ENCODE measurements at regions not wholly inside any gene's neighbourhood (a gene's known extent, or its start where the extent isn't known, plus 50 kb on each side); places are given as distances from the start of the nearest gene placed in this dataset.
"Not testable (repeated sequence)": the region's sequence is repeated elsewhere in the genome, so short reads cannot be mapped to it uniquely, and the experiment has no call there.

DNA sequence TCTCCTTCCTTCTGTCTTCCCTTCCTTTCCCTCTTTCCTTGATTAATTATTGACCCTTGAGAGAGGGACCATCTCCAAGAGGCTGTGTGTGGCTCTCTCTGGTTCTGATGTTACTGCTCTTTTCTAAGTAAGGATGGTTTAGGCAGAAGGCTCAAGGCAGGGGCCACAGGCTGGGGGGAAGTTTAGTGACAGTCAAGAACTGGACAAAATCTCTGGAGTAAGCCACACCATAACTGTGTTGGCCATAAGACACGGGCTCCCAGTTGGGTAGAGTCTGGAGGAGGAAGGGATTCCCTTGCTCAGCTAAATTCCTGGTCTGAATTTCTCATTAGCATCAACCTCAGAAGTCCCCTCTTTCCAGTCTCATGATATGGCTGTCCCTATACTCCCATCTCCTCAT lies 74.7 kb downstream of the BUD13 start:
- no peak for DNase-seq (ENCODE audit: low spot score)

DNA sequence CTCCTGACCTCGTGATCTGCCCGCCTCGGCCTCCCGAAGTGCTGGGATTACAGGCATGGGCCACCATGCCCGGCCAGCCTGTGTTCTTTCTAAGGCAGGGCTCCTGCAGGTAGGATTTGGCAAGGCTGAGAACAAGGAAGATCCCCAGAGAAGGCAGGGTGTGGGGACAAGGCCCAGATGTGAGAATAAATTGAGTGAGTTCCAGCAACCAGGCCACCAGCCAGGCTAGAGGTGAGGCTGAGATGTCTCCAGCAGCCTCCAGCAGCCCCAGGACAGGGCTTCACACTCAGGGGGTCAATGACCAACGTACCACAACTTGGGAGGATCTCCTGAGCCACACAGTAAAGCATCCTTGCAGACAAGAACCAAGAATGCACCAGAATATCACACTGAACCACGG lies 75.1 kb downstream of the BUD13 start:
- DNase-seq (ENCODE audit: low spot score), result no peak

DNA sequence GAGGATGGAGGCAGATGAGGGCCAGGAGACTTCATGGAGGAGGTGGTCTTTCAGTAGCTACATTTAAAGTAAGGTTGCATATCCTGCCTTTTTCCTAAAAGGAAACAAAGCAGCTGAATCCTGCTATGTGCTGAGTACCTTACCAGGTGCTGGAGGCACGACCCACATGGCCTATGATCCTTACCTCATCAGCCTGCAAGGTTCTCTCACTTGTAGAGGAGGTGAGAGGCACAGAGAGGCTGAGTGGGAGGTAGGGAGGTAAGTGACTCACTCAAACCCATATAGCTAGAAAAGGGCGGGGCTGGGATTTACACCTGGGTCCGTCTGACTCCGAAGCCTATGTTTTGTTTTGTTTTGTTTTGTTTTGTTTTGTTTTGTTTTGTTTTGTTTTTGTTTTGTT lies 75.8 kb downstream of the BUD13 start:
- DNase-seq (ENCODE audit: low spot score), result no peak

DNA sequence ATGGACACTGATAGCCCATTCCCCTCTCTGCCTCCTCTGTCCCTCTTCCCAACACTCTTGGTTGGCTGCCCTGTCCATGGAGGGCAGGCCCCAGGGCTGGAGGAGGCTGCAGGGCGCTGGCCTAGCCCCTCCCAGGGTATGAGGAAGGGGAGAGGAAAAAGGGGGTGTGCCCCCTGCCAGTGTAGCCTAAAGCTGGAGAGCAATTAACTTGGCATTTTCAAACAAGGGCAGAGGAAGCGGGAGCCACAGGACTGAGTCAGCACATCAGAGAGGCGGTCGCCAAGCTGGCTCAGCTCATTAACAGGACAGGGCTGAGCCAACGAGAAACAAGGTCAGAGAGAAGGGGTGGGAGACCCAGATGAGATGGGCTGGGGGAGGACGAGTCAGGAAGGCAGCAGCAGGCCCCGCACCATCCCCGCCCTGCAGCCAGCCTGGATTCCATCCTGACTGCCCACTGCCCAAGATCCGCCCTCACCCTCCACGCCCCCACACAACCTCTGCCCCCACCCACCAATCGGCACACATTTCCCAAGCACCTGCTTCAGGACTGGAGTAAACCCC lies 76.3 kb downstream of the BUD13 start:
- DNase-seq (ENCODE audit: low spot score), result no peak

DNA sequence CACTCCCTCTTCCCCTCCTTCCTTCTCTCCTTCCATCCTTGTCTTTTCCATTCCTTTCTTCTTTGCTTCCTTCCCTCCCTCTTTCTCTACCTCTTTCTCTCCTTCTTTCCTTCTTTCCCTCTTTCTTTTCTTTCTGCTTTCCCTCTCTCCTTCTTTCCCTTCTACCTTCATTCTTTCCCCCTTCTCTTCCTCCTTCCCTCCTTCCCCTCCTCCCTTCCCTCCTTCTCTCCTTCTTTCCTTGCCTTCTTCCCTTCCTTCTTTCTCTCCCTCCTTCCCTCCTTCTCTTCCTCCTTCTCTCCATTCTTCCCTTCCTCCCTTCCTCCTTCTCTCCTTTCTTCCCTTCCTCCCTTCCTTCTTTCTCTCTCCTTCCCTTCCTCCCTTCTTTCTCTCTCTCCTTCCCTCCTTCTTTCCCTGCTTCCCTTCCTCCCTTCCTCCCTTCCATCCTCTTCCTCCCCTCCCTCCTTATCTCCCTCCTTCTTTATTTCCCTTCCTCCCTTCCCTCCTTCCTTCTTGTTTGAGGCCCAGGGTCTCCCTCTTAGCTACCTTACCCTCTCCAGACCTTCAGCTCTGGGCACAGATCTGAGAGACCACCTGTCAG lies 77.0 kb downstream of the BUD13 start:
- DNase-seq (ENCODE audit: low spot score), result no peak

DNA sequence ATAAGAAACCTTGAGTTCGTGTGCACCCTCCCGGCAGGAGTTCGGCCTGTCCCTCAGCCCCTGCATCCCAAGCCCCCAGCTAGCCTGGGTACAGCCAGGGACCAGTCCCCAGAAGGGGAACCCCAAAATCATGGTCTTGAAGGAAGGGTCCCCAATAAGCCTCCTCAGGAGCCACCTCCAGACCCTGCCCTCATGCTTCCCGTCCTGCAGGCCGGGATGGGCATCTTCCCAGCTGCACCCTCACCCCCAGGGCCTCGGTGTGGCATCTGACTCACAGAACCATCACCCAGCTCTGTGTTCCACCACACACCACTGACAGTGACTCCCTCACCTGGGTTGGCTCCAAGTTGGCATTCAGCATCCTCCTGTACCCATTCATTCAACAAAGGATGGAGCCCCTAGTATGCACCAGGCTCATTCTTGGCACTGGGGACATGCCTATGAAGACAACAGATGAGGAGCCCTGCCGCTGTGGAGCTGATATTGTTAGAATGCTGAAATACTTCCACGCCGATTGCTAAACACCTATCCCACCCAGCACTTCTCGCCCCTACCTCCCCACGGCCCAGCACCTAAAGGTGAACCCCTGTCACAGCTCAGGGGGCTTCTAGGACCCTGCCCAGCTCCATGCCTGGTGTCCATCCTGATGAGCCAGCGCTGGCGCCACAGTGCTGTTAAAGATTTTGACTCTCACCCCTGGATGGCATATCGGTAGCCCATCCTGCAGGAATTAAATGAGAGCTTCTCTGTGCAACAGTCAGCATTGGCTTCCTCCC lies 77.8 kb downstream of the BUD13 start:
- no peak for DNase-seq (ENCODE audit: low spot score)

DNA sequence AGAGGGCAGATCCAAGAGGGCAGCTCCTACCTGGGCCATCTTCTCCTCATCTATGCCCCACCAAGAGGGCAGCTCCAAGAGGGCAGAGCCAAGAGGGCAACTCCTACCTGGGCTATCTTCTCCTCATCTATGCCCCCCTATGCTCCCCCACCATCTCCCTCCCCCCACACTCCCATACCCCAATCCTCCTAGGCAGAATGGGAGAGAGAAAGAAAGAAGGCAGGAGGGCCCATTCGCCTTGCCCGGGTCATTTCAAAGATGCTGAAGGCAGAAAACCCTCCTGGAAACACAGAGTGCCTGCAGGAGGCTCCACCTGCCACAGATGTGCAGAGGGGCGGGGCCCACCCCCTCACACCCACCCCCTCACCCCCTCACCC lies 78.5 kb downstream of the BUD13 start:
- DNase-seq (ENCODE audit: low spot score), result no peak

DNA sequence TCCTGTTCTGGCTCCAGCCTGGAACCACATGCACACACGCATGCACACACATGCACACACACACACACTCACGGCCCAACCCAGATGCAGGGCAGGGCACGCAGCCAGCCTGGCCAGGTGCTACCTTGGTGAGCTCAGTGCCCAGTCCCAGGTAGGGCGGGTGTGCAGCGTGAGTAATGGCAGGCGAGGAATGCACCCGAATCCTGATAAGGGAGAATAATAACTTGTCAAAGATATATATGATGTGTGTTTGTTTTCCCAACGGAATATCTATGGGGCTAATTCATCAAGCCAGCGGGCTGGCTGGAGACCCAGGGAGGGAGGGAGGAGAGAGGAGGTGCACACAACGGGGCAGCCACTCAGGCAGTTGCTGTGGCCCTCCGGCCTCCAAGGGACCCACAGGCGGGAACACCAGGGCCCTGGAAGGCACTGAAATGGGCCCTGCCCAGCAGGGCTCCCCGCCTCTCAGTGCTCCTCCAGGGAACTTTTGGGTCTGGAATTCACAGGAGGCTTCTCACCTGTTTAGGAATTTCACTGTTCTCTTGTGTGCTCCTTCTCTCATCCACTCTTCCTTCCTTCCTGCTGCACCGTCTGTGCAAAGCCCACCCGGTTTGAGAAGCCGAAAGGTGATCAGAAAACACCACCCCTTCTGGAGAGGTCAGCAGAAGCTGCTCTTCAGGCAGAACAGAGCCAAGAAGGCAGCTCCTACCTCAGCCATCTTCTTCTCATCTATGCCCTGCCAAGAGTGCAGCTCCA lies 79.0 kb downstream of the BUD13 start:
- no peak for DNase-seq (ENCODE audit: low spot score)

DNA sequence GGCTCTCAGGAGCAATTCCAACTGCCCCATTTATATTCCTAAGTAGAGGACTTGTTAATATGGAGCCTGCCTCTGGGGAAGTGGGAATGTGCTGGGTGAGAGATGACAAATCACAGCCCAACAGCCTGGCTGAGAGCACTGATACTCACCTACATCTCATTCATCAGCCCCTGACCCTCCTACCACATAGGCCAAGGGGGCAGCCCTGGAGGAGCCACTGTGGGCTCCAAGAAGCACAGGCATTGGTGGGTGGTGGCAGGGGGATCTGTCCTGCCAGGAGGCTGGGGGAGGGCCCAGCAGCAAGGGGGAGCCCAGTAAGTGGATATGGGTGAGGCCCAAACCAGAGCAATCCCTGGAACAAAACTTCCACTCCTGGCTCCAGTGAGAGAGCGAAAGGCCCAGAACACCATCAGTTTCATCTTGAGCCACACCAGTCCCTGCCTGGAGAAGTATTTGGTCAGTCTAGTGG lies 79.7 kb downstream of the BUD13 start:
- DNase-seq (ENCODE audit: low spot score), result no peak

DNA sequence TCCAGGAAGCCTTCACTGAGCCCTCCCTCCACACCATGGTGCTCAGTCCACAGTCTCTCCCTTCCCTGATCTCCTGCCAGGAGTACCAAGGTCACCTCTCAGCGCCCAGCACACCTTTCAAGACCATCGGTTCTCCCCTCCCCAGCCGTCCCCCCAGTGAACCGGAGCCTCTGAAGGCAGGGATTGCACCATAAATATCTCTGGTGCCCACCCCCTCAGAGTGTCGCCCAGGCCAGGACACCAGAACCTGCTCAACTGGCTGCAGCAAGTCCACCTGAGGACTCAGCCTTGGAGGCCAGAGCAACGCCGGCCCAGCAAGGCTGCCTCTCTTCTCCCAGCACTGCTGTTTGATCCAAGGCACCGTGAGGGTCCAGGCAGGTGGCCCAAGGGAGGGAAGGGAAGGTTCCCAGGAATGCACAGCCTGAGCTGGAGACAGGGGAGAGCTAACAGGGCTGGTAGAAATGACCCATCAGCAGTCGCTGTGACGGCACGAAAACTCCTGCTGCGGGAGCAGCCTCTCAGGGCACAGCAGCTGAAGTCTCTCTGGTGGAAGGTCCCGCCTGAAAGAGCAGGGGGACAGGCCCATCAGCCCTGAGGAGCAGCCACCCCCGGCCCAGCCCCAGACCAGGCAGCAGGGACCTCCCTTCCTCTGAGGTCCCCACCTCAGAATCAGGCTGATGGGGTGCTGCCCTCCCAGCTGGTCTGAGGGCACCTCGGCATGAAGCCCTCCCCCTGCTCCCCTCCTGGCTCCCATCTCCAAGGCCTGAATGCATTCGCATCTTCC lies 80.3 kb downstream of the BUD13 start:
- DNase-seq (ENCODE audit: low spot score), result no peak

DNA sequence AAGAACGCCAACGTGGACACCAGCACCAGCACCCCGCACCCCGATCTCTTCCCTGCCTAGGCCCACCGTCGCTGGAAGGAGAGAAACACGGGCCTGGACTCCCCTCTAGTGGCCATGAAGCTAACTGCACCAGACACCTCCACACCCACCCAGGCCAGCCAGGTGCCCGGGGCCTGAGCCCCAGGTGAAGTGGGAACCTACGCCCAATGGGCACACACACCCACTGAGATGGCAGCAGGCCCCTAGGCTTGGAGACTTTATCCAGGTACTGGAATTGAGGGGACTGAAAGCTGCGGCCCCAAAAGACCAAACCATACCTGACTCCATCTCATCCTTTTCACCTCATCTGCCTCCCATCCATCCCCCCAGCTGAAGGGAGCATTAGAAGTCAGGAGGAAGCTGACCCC lies 81.0 kb downstream of the BUD13 start:
- DNase-seq (ENCODE audit: low spot score), result peak; percentile 66

DNA sequence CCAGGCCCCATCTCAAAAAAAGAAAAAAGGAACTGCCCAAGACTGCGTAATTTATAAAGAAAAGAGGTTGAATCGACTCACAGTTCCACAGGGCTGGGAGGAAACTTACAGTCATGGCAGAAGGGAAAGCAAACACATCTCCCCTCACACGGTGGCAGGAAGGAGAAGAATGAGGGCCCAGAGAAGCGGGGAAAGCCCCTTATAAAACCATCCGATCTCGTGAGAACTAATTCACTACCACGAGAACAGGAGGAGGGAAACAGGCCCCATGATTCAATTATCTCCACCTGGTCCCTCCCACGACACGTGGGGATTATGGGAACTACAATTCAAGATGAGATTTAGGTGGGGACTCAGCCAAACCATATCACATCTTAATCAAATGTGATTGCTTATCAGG lies 82.2 kb downstream of the BUD13 start:
- DNase-seq (ENCODE audit: low spot score), result no peak

DNA sequence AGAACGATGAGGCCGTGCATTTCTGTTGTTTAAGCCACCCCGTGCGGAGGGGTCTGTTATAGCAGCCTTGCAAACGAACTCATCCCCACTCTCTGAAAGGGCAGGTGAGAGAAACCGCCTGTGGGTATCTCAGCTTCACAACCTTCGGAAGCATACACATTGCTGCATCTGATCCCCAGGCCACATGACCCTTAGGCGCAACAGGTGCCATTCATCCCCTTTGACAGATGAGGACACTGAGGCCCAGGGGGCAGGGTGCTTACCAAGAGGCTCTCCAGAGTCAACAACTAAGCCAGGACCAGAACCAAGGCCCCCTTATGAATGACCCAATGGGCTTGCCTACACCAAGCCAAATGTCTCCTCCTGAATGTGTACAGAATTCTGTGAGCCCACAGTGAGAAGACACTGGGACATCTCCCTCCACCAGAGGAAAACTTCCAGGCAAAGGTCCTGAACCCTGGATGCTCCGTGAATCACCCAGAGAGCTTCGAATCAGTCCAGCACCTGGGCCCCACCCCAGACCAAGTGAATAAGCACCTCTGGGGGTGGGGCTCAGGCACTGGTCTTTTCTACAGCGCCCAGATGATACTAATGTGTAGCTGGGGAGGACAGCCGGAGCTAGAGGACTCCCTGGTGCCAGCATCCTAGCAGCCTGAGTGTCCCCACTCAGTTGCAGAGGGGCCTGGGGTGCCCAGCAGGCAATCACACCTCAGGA lies 83.2 kb downstream of the BUD13 start:
- no peak for DNase-seq (ENCODE audit: low spot score)

DNA sequence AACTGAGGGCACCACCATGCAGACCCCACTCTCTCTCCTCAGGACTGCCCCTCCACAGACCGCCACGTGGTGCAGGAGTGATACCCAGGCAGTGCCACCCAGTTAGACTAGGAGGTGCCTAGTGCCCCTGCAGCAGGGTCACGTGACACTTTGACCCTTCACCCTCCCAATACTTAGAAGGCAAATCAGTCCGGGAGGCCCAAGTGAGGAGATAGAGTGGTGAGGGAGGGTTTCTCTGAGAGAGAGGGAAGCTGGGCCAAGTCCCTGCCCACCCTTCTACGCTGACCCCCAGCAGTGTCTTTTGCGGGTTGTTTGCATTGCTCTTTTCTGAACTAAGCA lies 84.6 kb downstream of the BUD13 start:
- no peak for DNase-seq (ENCODE audit: low spot score)

DNA sequence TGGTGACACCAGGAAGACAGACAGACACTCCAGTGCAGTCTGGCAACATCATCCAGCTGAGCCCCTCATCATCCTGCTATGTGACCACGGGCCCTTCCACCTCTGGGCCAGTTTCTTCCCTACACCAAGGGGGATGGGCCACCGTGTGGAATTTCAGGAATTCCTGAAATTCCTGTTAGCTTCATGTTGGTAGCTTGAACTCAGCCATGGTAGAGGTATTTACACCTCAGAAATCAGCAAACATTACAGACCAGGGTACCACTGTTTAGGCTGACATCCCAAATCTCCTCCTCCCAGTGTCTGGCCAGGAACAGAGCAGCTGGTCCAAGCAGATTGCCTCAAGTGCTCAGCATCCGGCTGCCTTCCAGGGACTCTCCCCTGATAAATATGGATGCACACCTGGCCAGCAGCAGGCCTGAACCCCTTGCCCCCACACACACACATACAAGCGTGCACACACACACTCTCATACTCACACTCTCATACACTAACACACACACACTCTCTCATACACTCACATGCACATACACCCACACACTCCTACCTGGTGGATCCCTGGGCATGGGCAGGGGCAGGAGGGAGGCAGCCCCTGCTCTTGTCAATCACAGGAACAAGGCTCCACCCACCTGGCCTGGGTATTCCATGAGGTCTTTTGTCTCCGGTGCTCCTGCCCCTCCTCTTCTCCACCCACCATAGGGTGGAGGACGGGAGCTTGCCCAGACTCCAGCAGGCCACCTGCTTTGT lies 85.2 kb downstream of the BUD13 start:
- no peak for DNase-seq (ENCODE audit: low spot score)

DNA sequence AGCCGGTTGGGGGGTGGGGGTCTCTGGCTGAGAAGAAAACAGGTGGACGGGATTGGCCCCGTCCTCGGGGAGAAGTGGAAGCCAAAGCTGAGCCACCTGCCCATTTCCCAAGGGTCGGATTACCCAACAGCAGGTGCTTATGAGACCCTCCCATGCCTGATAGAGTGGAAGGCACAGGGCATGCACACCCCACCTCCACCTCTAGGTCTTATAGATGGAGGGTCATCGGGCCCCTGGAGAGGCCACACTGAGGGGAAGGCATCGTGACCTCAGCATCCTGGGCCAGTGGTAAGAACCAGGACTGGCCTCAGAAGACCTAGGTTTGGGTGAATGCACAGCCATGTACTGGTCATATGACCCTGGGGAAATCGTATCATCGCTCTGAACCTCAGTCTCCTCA lies 85.9 kb downstream of the BUD13 start:
- DNase-seq (ENCODE audit: low spot score), result no peak

DNA sequence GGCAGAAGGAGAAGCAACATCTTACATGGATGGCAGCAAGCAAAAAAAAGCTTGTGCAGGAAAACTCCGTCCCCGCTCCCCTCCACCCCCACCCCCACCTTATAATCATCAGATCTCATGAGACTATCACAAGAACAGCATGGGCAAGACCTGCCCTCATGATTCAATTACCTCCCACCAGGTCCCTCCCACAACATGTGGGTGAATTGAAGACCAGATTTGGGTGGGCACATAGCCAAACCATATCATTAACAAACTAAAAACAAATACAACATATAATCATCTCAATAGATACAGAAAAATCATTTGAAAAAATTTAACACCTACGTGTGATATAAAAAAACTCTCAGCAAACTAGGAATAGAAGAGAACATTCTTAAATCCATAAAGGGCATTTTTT lies 88.8 kb downstream of the BUD13 start:
- no peak for DNase-seq (ENCODE audit: low spot score)

DNA sequence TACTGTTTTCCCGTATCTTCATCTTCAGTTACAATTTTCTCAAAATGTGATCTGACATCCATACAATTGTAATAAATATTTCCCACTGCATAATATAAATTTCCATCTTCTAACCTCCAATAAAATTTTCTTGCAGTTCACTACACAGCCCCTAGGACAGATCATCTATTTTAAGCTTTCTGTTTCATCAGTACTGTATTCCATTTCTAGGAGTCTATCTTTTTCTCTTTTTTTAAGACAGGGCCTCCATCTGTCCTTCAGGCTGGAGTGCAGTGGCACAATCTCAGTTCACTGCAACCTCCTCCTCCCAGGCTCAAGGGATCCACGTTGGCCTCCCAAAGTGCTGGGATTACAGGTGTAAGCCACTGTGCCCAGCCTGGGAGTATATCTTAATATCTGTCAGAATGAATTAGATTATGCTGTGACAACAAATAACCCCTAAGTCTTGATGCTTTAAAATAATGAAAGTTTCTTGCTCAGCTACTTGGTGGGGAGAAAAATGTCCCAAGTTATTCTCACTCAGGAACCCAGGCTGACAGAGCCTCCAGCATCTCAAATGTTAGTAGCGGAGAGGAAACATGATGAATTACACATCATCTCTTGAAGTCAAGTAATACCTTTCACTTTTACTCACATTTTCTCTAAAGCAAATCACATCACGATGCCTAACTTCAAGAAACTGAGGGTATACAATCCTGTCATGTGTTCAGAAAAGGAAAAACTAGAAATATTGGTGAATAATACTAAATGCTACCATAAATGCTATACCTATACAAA lies 92.2 kb downstream of the BUD13 start:
- DNase-seq (ENCODE audit: low spot score), result no peak

DNA sequence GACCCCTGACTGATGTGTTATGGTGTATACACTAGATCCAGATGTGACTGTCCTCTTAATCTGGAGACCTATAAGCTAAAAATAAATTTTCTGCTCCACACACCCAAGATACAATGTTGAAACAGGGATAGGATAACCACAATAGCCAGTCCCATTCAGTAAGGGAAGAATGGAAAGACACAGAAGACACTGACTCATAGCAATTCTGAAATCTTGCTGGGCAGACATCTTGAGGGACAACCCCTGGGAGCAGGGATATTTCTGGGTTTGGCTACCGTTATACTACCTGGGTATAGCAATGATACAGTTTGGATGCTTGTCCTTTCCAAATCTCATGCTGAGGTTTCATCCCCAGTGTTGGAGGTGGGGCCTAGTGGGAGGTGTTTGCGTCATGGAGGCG lies 93.9 kb downstream of the BUD13 start:
- no peak for DNase-seq (ENCODE audit: low spot score)

DNA sequence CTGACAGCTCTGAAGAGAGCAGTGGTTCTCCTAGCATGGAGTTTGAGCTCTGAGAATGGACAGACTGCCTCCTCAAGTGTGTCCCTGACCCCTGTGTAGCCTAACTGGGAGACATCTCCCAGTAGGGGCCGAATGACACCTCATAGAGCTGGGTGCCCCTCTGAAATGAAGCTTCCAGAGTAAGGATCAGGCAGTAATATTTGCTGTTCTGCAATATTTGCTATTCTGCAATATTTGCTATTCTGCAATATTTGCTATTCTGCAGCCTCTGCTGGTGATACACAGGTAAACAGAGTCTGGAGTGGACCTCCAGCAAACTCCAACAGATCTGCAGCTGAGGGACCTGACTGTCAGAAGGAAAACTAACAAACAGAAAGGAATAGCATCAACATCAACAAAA lies 105.5 kb downstream of the BUD13 start:
- not testable (repeated sequence) for DNase-seq (ENCODE audit: low spot score)
